DMS114 treated with DMSO at 0.1 percent for 48 hours (cell line): ENCODE measurements at regions not wholly inside any gene's neighbourhood (a gene's known extent, or its start where the extent isn't known, plus 50 kb on each side); places are given as distances from the start of the nearest gene placed in this dataset.
"Not testable (repeated sequence)": the region's sequence is repeated elsewhere in the genome, so short reads cannot be mapped to it uniquely, and the experiment has no call there.

Source experiments
- DNase-seq: peaks from one replicate; lab custom pipeline; 2025; ENCODE audit not compliant: unreplicated experiment; lab: John Stamatoyannopoulos, UW

GRCh38 chr2:156769802-156770201 lies 333.6 kb downstream of the GPD2 start:
- DNase-seq, result no peak

GRCh38 chr2:156778916-156779315 lies 342.7 kb downstream of the GPD2 start:
- no peak for DNase-seq

- no peak for DNase-seq
These were observed 343.4 kb downstream of the GPD2 start for GRCh38 chr2:156779416-156780120.

GRCh38 chr2:156781677-156782076 lies 345.5 kb downstream of the GPD2 start:
- DNase-seq, result not testable (repeated sequence)

- DNase-seq, result no peak
These were observed 348.0 kb downstream of the GPD2 start for GRCh38 chr2:156784020-156784701.

- DNase-seq, result no peak
These were observed 351.3 kb downstream of the GPD2 start for GRCh38 chr2:156787517-156787916.

- DNase-seq, result no peak
These were observed 354.3 kb downstream of the GPD2 start for GRCh38 chr2:156790343-156791037.

GRCh38 chr2:156792242-156792840 lies 356.2 kb downstream of the GPD2 start:
- no peak for DNase-seq

GRCh38 chr2:156797832-156798231 lies 361.7 kb downstream of the GPD2 start:
- DNase-seq, result no peak

GRCh38 chr2:156800065-156800653 lies 364.0 kb downstream of the GPD2 start:
- DNase-seq, result no peak

- no peak for DNase-seq
These were observed 364.7 kb downstream of the GPD2 start for GRCh38 chr2:156800781-156801361.

GRCh38 chr2:156803243-156803642 lies 367.1 kb downstream of the GPD2 start:
- no peak for DNase-seq

GRCh38 chr2:156803967-156804366 lies 367.8 kb downstream of the GPD2 start:
- no peak for DNase-seq

- DNase-seq, result no peak
These were observed 373.9 kb downstream of the GPD2 start for GRCh38 chr2:156810094-156810493.

- DNase-seq, result no peak
These were observed 376.3 kb downstream of the GPD2 start for GRCh38 chr2:156812496-156812895.

GRCh38 chr2:156817430-156817829 lies 381.3 kb downstream of the GPD2 start:
- DNase-seq, result no peak

- no peak for DNase-seq
These were observed 382.0 kb downstream of the GPD2 start for GRCh38 chr2:156818221-156818620.

GRCh38 chr2:156818944-156819343 lies 382.8 kb downstream of the GPD2 start:
- DNase-seq, result no peak

GRCh38 chr2:156826341-156826933 lies 390.3 kb downstream of the GPD2 start:
- no peak for DNase-seq

- no peak for DNase-seq
These were observed 398.3 kb downstream of the GPD2 start for GRCh38 chr2:156834431-156834830.
